Hepatocyte (in vitro differentiated cells): ENCODE measurements at regions not wholly inside any gene's neighbourhood (a gene's known extent, or its start where the extent isn't known, plus 50 kb on each side); places are given as distances from the start of the nearest gene placed in this dataset.

Source experiments
- EZH2phosphoT487 ChIP-seq: fragments of 200-600 bp; sonication (generic); IDR thresholded peaks from one replicate; pipeline ENCODE4 v1.6.1; 2018; ENCODE audit warnings: antibody characterized with exemption, mild to moderate bottlenecking, low read depth, moderate library complexity; ENCODE audit not compliant: unreplicated experiment, severe bottlenecking
- TF ChIP-seq, protein P1 (sequence below): fragments of 200-600 bp; sonication (generic); IDR thresholded peaks from 2 replicates; pipeline ENCODE4 v1.5.1; 2016; ENCODE audit warnings: antibody characterized with exemption, mild to moderate bottlenecking; ENCODE audit not compliant: poor library complexity

DNA sequence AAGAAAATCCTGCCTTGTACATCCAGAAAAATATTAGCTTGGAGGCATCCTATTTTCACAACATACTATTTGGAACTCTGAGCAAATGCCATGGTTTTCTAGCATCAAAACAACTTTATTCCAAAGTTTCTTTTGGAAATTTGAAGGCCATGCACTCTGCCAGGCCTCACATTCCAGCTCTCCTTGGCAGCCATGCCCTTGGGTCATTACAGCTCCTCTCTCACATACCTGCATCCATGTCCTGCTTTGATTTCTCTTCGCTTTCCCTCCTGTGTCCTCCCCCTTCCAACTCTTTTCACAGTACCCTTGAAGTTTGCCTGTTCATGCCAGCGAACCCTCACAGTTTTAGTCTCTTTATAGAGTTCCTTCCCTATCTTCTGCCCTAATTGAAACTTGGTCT is 70.9 kb upstream of the TPRG1 start:
- TF ChIP-seq, protein P1, sequence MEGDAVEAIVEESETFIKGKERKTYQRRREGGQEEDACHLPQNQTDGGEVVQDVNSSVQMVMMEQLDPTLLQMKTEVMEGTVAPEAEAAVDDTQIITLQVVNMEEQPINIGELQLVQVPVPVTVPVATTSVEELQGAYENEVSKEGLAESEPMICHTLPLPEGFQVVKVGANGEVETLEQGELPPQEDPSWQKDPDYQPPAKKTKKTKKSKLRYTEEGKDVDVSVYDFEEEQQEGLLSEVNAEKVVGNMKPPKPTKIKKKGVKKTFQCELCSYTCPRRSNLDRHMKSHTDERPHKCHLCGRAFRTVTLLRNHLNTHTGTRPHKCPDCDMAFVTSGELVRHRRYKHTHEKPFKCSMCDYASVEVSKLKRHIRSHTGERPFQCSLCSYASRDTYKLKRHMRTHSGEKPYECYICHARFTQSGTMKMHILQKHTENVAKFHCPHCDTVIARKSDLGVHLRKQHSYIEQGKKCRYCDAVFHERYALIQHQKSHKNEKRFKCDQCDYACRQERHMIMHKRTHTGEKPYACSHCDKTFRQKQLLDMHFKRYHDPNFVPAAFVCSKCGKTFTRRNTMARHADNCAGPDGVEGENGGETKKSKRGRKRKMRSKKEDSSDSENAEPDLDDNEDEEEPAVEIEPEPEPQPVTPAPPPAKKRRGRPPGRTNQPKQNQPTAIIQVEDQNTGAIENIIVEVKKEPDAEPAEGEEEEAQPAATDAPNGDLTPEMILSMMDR = no peak
- TF ChIP-seq EZH2phosphoT487 = no peak
